ENCODE measurements at regions not wholly inside any gene's neighbourhood (a gene's known extent, or its start where the extent isn't known, plus 50 kb on each side); places are given as distances from the start of the nearest gene placed in this dataset.

DNA sequence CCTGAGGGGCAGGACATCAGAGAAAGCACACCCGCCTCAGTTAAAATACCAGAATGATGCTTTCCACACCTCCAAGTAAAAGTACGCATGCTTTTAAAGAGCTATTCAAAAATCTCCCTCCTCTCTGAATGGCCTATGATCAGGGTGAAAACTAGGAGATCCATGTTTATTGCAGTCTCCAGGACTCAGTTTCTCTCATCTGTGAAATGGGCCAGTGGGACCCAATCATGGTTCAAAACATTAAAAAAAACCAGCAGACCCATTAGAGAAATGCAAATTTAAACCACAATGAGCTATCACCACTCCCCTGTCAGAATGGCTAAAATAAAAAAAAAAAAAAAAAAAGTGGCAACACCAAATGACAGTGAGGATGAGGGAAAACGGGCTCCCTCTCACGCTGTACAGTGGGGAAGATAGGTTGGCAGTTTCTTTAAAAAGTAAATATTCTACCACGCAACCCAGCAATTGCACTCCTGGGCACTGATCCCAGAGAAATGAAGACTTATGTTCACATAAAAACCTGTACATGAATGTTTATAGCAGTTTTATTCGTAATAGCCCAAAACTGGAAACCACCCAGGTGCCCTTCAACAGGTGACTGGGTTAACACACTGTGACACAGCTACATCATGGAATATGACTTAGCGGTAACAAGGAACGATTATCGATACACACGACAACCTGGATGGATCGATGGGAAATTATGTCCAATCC lies 242.7 kb downstream of the MN1 start:
- FAIRE-seq, result no peak

DNA sequence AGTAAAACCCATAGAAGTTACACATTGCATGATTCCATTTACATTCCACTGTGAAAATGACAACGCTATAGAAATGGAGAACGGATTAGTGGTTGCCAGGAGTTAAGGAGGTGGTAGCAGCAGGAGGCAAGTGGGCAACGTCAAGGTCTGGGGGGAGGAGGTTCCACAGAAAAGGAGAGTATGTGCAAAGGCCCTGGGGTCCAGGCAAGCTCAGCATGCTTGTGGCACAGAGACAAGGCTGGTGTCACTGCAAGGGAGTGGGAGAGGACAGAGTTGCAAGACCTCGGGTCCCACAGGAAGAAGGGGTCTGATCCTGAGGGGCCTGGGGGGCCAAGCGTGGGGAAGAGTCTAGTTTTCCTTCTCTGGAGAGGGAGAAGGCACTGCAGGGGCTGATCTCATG lies 240.8 kb downstream of the MN1 start:
- no peak for FAIRE-seq

DNA sequence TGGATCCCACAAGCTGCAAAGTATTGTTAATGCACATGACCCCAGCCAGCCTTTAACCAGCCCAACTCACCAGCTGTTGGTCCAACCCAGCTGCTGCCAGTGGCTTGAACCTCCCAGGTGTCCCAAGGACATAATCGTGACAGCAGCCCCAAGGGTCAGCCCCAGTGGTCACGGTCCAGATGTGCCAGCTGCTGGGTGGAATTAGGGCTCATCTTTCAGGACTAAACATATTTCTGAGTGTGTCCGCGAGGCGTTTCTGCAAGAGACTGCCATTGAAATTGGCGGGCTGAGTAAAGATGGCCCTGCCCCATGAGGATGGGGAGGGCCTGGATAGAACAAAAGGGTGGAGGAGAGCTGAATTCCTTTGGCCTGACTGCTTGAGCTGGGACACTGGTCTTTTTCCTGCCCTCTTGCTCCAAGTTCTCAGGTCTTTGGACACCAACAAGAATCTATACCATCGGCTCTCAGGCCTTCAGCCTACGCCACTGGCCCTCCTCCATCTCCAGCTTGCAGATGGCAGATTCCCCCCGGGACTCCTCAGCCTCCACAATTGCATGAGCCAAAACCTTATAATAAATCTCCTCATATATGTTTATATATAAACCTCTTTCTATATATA lies 240.2 kb downstream of the MN1 start:
- FAIRE-seq, result no peak

DNA sequence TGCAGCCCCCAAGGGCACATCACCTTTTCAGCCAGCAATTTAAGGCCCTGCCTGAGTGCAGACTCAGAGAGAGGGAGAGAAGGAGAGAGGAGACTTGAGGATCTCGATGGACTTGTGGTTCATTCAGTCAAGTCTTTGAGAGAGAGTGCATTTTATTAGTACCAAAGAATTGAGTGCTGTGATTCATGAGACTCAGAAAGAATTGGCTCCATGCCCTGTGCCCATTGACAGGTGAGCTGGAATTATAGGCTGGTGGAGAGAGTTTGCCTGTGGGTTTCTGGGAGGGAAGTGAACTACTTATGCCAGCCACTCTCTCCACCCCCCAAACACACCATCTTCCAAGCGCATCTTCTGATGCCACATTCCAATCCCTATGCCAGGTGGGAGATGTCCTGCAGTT lies 236.8 kb downstream of the MN1 start:
- no peak for FAIRE-seq

DNA sequence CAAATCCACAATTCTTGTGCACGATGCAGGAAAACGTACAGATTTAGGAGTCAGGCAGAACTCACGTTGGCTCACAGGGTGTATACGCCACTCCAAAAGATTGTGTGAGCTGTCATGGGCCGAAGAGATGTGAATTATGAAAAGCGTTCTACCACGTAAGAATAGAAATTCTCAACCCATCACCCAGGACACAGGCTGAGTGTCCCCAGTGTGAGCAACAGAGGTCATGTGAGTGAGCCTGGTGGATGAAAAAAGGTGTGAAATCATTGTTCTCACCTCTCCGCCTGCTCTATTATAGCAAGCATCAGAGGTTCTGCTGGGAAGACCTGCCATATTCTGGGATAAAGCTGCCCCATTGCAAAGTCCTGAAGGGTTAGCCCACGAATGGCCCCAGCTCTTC lies 235.0 kb downstream of the MN1 start:
- FAIRE-seq, result no peak

DNA sequence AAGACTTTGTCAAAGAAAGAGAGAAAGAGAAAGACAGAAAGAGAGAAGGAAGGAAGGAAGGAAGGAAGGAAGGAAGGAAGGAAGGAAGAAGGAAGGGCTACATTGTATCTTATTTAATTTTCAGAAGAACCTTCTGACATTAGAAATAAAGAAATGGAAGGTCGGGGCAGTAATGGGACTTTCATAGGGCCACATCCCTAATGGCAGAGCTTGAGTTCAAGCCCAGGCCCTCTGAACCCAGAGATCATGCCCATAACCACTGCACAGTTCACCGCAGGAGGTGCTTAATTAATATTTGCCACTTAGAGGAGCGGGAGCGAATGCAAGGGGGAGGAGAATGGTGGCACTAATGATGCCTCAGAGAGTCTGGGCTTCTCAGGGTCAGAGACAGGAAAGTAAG lies 233.3 kb downstream of the MN1 start:
- FAIRE-seq, result no peak

DNA sequence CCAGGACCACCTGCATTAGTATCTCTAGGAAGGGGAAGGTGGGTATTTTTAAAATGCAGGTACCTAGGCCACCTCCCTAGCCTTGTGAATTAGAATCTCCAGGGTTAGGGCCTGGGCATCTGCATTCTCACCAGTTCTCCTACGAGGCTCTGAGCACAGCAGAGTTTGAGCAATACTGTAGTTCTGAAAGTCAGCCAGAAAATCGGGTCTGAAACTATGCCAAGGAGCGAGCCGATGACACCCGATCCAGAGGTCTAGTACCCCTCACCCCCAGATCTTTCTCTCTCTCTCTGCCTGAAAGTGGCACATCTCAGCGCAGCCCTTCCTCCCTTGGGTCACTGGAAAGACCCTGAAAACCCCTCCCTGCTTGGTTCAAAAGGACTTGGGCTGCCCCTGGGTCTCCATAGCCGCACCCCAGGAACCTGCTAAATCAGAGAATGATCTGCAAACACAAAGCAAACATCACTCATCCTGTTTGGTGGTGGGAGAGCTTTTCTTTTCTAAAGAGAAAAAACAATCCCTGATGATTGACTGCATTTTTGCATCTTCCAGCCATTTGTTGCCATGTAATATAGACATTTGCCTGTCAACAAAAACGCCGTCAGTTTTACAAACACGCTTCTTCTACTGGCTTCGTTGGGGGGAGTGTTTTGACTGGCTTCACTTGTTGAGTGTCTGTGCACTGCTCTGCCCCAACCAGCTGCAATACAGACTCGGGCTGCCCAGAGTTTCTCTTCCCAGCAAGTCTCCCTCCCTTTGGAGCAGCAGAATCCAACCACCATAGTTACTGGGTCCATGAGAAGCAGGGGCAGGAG lies 229.9 kb downstream of the MN1 start:
- FAIRE-seq, result no peak

DNA sequence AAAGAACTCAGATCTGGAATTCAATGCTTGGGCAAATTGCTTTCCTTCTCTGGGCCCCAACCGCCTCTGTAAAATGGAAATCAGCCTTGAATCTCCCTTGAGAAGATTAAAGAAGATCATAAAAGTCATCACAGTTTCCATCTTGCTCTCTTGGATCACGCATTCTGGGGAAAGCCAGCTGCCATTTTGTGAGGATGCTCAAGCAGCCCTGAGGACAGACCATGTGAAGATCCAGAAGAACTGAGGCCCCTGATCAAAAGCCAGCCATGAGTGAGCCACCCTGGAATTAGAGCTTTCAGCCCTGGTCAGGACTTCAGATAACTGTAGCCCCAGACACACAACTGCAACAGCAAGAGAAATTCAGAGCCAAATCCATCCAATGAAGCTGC lies 229.3 kb downstream of the MN1 start:
- no peak for FAIRE-seq

DNA sequence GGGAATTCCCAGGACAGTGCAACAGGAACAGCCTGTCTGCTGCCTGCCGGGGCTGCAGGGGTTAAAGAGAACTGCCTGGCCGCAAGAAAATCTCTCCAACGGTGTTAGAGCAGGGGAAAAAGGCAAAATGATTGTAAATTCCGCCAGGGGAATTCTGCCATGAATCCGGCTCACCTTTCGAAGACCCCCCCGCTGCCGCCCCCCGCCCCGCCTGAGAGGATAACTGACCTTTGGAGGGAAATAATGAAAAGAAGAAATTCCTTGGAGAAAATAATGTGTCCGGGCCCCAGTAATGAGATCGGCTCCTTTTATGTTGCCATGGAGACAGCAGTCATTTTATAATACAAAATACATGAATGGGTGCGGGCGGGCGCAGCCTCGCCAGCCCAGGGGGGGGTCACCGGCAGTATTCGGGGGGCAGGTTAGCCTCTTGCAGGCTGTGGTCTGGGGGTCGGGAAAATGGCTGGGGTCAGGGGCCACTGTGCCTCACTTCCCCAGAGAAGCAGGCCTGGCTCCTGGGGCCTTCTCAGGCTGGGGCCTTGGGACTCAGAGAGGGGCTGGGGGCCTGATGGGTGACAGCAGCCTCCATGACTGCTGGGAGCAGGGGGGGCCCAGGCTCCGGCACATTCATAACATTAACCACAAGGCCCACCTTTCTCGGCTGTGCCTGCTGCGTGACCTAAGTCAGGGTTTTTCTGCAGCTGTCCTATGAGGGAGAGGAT lies 228.1 kb downstream of the MN1 start:
- FAIRE-seq, result no peak

DNA sequence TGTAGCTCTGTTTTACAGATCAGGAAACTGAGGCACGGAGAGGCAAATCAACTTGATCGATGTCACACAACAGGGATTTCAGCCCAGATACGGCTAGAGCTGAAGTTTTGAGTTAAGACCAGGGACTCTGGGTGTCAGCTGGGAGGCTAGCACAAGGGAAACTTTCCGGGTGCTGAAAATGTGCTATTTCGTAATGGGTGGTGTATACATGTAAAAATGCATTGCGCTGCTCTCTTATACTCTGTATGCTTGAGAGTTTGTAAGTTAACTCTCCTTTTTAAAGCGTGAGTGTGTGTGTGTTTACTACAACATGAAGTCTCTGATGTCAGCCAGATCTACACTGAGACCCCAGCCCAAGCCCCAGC lies 227.6 kb downstream of the MN1 start:
- FAIRE-seq, result no peak

DNA sequence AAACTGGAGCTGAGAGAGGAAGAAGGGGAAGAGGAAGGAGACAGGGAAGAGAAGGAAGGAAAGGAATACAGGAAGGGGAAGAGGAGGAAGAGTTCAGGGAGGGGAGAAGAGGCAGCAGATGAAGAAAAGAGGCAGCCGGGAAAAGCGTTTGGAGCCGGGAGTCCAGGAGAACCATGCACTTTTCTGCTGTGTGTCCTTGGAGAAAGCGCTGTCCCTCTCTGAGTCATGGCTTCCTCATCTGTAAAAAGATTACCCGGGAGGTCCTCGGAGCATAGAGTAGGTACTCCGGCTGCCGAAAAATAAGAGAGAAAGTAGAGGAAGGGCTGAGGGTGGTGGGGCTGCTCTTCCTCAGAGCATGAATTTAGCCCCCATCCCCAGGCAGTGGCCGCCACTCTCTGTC lies 226.9 kb downstream of the MN1 start:
- no peak for FAIRE-seq

DNA sequence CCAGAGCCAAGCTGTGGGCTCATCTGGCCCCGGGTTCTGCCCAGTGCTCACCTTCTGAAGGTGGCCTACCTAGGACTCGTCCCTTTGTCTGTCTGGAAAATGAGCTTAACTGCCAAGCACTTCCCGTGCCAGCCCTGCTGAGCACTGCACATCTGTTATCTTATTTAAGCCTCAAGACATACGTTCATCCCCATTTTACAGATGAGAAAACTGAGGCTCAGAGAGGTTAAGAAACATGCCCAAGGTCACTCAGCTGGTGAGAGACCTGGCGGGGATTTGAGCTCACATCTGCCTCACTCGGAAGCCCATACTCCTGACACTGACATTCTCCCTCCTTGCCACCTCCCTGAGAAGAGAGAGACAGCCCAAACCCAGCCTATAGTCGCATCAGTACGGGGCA lies 226.2 kb downstream of the MN1 start:
- no peak for FAIRE-seq

DNA sequence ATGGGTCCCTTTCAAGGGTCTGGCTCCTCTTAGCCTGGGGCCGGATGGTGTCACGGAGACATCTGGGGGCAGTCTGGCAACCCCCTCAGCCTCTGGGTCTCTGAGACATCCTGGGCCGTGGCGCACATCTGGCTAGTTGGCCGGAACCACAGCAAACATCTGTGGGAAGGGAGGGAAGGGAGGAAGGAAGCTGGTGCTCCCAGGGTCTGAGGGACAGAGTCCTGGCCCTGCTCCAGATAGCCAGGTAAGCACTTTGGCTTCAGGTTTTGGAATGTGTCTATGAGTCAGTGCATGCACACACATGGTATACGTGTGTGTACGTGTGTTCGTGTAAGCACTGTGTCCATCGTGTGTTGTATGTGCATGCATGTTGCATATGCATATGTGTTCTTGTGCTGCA lies 225.1 kb downstream of the MN1 start:
- no peak for FAIRE-seq

DNA sequence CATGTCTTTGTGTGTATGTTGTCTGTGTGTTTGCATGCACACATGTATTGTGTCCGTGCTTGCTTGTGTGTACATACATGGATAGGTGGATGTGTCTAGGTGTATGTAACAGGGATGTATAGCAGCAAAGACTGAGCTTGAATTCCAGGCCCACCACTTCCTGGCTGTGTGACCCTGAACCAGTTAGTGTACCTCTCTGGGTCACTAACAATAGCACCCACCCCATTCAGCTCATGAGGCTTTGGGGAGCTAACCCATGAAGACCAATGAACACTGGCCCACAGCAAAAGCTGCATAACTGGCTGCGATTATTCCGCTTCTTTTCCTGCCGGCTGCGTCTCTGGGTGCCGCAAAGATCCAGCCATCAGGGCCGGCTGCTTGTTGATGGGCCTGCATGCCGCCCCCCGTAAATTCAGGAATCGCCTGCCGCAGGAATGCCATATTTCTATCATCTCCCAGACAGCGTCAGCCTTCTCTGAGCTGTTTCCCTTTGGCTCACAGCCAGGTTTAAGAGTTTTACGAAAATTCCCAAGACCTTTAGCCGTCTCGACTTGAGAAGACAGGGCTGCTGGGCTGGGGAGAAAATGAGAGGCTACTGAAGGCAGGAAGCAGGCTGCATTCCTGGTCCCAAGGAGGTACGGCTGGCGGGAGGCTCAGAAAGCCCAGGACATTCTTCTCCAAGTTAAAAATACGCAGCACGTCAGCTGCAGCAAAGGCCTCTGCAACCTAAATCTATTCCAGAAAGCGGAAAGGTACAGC lies 224.6 kb downstream of the MN1 start:
- FAIRE-seq, result no peak

DNA sequence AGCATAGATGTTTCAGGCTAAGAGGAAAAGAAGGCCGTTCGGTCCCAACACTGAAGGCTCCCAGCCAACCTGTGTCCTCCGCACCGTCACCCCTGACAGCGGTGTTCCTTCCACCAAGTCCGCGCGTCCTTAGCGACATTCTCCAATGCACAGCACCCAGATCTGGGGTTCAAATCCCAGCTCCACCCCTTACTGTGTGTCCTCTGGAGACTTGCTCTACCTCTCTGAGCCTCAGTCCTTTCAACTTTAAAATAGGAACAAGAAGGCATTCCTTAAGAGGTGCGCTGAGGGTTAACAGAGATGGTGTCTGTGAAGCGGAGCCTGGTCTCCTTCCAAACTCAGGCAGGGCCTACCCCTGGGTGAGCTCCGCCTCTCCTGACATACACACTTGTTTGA lies 224.0 kb downstream of the MN1 start:
- FAIRE-seq, result no peak

DNA sequence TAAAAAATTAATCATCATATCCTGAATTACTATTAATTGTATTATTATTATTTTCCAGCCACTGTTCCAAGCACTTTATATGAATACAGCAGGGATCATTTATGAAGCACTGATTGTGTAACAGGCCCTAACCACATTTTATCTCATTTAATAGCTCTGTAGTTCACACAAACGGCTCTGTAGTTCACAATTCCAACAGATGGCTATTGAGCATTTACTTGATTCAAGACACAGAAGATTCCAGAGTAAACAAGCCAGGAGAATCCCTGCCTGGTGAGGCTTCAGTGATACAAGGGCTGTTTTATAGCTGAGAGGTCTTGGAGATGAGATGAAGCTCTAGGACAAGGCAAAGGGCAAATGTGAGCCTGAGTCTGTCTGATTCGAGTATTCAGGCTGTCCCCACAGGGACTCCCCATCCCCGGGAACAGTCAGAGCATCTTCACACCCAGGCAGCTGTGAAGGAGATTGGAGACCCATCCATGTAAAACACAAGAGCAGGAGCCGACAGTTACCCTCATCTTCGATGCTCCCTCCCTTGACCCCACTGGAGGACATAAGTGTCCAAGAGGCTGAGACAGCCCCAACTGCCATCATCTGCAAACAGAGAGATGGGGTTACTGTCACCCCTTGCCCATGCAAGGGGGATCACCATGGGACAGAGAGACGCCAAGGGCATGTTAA lies 222.5 kb downstream of the MN1 start:
- FAIRE-seq, result no peak

DNA sequence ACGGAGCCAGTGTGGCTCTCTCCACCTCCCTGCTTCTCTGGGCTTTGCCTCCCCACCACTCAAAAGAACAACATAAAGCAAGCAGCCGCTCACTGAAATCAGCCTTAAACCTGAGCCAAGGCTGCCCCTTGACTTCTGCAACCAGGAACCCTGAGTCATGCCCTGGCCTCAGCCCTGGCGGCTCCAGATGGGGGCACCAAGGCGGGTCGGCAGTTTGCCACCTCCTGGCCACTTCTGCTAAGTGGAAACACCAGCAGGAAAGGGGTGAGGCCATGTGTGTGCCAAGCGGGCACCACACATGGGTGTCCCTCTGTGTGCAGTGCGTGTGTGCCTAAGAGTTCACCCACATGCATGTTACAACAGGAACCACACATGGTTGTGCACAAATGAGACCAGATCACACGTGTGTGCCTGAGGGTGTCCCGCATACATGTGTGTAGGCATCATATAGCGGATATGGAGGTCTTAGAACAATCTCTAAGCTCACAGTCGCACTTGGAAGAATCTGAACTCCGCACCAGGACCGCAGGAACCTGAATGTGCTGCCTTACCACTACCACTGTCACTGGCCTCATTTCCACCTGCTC lies 221.2 kb downstream of the MN1 start:
- no peak for FAIRE-seq

DNA sequence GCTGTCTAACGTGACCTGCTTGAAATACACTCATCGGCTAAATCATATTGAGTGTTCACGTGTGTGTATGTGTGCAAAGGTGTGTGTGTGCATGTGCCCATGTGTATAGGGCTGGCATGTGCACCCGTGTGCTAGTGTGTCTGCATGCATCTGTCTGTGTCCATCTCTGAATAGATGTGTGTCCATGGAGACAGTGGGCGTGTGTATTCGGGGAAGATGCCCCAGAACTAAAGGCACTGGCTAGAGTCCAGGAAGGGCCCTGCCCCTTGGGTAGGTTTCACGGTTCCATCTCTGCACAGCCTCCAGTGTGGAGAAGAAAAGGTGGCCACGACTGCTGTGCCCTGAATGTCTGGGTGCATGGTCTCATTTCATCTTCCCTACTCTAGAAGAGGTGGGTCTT lies 220.3 kb downstream of the MN1 start:
- FAIRE-seq, result no peak

DNA sequence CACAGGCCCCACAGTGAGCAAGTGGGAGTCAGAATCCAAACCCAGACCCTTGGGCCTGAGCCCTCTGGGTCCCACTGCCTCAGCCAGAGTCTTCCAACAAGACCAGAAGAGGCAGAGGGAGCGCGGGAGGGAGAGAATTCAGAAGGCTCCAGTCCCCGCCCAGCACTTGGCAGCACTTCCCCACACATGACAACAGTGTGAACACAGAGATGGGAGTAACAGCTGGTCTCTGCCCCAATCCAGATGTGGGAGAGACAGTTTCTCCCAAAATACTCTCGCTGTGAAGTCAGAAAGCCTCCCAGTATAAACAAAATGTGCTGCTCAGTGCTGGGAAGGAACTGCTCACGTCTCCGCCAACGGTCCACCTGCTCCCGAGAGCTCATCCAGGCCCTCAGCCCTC lies 219.9 kb downstream of the MN1 start:
- no peak for FAIRE-seq

DNA sequence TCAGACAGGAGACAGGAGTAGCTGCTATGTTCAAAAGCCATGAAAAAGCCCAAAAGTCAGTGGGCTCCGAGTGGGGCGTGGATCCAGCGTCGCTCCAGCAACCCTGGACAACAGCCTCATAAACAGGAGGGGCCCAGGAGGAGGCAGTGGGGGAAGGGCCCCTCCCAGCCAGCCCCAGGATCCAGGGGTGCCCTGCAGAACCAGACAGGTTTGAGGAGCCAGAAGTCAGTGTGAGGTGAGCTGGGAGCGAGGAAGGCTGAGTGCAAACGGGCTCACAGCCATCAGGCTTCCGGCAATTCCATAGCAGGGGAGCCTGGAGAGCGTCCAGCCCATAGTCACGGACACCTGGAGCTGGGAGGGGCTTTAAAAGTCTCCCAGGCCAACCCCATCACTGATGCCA lies 217.7 kb downstream of the MN1 start:
- no peak for FAIRE-seq

DNA sequence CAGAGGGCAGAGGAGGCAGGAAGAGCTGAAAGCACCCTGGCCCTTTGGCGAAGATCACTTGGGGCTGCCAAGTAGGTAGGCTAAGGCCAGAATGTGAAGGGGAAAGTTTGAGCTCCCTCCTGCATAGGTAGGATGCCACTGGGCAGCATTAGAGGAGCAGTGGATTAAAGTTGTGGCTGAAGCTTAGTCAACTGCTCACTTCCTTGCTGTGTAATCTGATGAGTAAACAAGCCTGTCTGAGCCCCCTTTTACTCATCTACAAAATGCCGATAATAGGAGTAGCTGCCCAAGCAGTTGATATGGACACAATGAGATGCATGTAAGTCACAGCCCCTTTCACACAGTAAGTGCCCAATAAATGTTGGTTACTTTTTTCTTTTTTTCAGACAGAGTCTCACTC lies 216.4 kb downstream of the MN1 start:
- FAIRE-seq, result no peak

DNA sequence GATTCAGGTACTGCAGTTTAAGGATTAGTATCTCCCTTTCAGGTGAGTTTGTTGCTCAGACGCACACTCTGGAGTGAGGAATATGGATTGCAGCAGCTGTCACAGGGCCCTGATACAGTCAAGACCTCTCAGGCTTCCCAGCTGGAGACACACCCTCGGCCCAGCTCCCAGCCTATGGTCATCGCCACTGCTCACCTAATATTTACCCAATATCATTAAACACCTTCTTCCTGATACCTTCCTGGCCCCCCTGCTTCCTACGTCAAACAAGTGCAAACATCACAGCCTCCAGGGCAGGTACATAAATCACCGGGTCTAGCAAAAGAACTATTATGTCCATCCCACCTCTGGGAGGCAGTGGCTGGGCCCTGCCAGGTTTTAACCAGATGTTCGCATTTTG lies 213.3 kb downstream of the MN1 start:
- no peak for FAIRE-seq
